ENCODE measurements at regions not wholly inside any gene's neighbourhood (a gene's known extent, or its start where the extent isn't known, plus 50 kb on each side); places are given as distances from the start of the nearest gene placed in this dataset.

DNA sequence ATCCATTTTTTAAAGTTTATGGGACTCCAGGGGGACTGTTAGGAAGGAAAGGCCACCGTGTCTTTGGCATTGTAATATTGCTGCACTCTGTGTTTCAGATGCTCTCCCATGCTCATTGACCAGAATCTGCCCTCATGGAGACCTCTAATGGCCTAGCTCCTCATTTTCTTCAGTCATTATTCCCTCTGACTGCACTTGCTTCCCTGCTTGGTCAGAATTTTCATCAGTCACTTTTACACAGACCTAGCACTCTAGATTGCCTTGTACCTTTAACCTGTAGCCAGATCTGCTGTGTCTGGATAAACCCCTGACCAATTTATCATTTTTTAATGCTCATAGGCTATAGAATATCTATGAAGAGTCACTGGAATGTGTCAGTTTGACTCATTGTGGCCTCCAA lies 155.5 kb upstream of the NUDT12 start:
- Histone ChIP-seq H3K4me2 (ENCODE audit: low read length) (no peak overlapping the region), H4K5ac (ENCODE audit: low read length) (no peak overlapping the region), H3K79me2 (ENCODE audit: control insufficient read depth, insufficient read depth, low read length) (no peaks in the 10 kb centered on the region), H3K56ac (ENCODE audit: low read length) (no peak overlapping the region), H3K36me3 (ENCODE audit: control insufficient read depth, insufficient read depth, low read length) (no peaks in the 10 kb centered on the region), H3K23ac (ENCODE audit: low read length) (no peak overlapping the region), H4K8ac (ENCODE audit: low read depth, low read length) (no peak overlapping the region), H3K4me3 (ENCODE audit: low read length) (no peak overlapping the region), H2BK120ac (ENCODE audit: low read depth, low read length) (no peak overlapping the region), H3K18ac (ENCODE audit: low read length) (no peak overlapping the region), H3K79me1 (ENCODE audit: low read length) (no peaks in the 10 kb centered on the region), H3K4ac (ENCODE audit: low read depth, low read length) (no peak overlapping the region), H2AK5ac (ENCODE audit: low read length) (no peak overlapping the region), H3K27me3 (ENCODE audit: insufficient read depth, low read length, poor library complexity) (no peaks in the 10 kb centered on the region), H3K9ac (ENCODE audit: low read length) (no peak overlapping the region), H2BK5ac (ENCODE audit: low read length) (no peak overlapping the region), H3K27ac (ENCODE audit: low read depth, low read length) (no peak overlapping the region), H2BK15ac (replicated peaks; ENCODE audit: low read depth) (no peak overlapping the region), H3K4me1 (ENCODE audit: control insufficient read depth, low read depth, low read length) (no peaks in the 10 kb centered on the region)
- whole genome bisulfite sequencing (ENCODE audit: extremely low coverage, insufficient coverage, low lambda C conversion rate): no CpG with 5 or more reads among the region's 1 CpG
- no peak for DNase-seq

DNA sequence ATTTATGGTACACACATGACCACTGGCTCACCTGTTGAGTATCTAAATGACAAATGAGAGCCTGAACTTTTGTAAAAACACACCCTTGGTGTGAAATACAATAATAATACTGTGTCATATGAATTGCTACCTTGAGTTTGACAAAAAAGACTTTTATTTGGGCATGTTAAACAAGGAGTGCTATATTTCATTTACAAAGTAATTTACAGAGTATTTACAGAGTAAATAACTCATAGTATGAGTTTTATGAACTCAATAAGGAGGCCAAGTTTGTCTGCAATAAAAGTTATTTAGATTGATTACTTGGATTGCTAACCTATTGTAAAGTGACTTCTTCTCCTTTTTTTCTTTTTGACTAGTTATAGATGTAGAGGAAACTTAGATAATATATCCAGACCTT lies 146.0 kb upstream of the NUDT12 start:
- Histone ChIP-seq H3K9ac (ENCODE audit: low read length) (no peak overlapping the region), H3K4me3 (ENCODE audit: low read length) (no peak overlapping the region), H3K23ac (ENCODE audit: low read length) (no peak overlapping the region), H2AK5ac (ENCODE audit: low read length) (no peak overlapping the region), H3K4me2 (ENCODE audit: low read length) (no peak overlapping the region), H3K27me3 (ENCODE audit: insufficient read depth, low read length, poor library complexity) (no peaks in the 10 kb centered on the region), H3K4ac (ENCODE audit: low read depth, low read length) (no peak overlapping the region), H2BK120ac (ENCODE audit: low read depth, low read length) (no peak overlapping the region), H2BK5ac (ENCODE audit: low read length) (no peak overlapping the region), H3K18ac (ENCODE audit: low read length) (no peak overlapping the region), H3K4me1 (ENCODE audit: control insufficient read depth, low read depth, low read length) (no peaks in the 10 kb centered on the region), H2BK15ac (replicated peaks; ENCODE audit: low read depth) (no peak overlapping the region), H3K56ac (ENCODE audit: low read length) (no peak overlapping the region), H4K8ac (ENCODE audit: low read depth, low read length) (no peak overlapping the region), H3K79me2 (ENCODE audit: control insufficient read depth, insufficient read depth, low read length) (no peaks in the 10 kb centered on the region), H3K27ac (ENCODE audit: low read depth, low read length) (no peak overlapping the region), H4K5ac (ENCODE audit: low read length) (no peak overlapping the region), H3K79me1 (ENCODE audit: low read length) (no peaks in the 10 kb centered on the region), H3K36me3 (ENCODE audit: control insufficient read depth, insufficient read depth, low read length) (no peaks in the 10 kb centered on the region)
- DNase-seq: no peak

DNA sequence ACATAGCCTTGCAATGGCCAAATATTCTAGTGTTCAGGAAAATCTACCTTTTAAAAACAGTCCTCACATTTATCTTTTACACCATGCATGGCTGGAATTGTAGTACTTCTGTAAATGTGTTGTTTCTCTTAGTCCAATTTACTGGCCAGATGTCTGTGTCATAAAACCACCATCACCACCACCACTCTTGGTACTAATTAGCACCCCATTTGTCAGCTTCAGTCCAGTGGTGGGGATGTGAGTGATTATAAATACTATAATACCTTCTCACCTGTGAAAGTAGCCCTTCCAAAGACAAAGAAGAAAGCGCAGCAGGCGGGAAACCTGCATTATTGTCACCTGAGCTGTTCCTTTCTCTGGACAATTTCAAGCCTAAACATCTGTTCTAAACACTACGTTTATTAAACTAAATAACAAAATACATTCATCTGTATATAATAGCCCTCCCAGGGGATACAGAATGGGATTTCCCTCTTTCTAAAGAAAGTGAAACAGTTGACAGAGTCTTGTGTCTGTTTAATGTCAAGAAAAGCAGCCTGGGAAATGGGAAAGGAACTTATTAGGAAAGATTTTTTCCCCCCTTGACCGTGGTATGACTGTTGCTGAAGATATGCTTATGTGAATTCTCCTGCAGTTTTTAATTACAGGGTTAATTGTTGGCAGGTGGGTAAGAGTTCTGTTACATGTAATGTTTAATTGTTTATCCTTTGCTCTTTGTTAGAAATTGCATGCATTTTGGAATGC lies 144.5 kb upstream of the NUDT12 start:
- H3K36me3 ChIP-seq (ENCODE audit: control insufficient read depth, insufficient read depth, low read length): no peaks in the 10 kb centered on the region
- H3K4me1 ChIP-seq (ENCODE audit: control insufficient read depth, low read depth, low read length): no peaks in the 10 kb centered on the region
- no peak for DNase-seq
- H3K4me3 ChIP-seq (ENCODE audit: low read length): no peak overlapping the region
- H4K5ac ChIP-seq (ENCODE audit: low read length): no peak overlapping the region
- 100% methylated on average over 1 of the region's 4 CpGs for WGBS (ENCODE audit: extremely low coverage, insufficient coverage, low lambda C conversion rate)
- no peak overlapping the region for H3K4me2 ChIP-seq (ENCODE audit: low read length)
- H3K23ac ChIP-seq (ENCODE audit: low read length): no peak overlapping the region
- no peaks in the 10 kb centered on the region for H3K79me2 ChIP-seq (ENCODE audit: control insufficient read depth, insufficient read depth, low read length)
- H3K79me1 ChIP-seq (ENCODE audit: low read length): no peaks in the 10 kb centered on the region
- H4K8ac ChIP-seq (ENCODE audit: low read depth, low read length): no peak overlapping the region
- no peak overlapping the region for H3K9ac ChIP-seq (ENCODE audit: low read length)
- no peak overlapping the region for H3K4ac ChIP-seq (ENCODE audit: low read depth, low read length)
- H2BK5ac ChIP-seq (ENCODE audit: low read length): no peak overlapping the region
- no peak overlapping the region for H3K27ac ChIP-seq (ENCODE audit: low read depth, low read length)
- no peak overlapping the region for H3K18ac ChIP-seq (ENCODE audit: low read length)
- H2BK120ac ChIP-seq (ENCODE audit: low read depth, low read length): no peak overlapping the region
- H2BK15ac ChIP-seq (replicated peaks; ENCODE audit: low read depth): no peak overlapping the region
- H3K27me3 ChIP-seq (ENCODE audit: insufficient read depth, low read length, poor library complexity): no peaks in the 10 kb centered on the region
- no peak overlapping the region for H3K56ac ChIP-seq (ENCODE audit: low read length)
- H2AK5ac ChIP-seq (ENCODE audit: low read length): no peak overlapping the region

DNA sequence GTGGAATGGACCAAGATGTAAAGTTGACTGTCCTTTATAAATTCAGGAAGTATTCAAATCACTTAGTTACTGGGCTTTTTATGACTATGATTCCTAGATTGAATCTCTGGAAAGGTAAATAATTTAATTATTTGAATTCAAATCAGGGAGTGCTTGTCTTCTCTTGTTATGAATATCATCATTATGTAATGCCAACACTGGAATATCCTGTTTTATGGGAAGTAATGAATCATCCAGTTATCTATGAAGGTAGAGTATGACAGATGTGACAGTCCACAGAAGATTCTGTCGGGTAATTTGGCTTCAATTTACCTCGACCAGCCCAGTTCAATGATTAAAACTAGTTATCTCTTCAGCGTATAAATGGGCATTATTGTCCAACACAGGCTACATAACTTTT lies 141.0 kb upstream of the NUDT12 start:
- Histone ChIP-seq H2BK5ac (ENCODE audit: low read length) (no peak overlapping the region), H3K36me3 (ENCODE audit: control insufficient read depth, insufficient read depth, low read length) (no peaks in the 10 kb centered on the region), H3K4me2 (ENCODE audit: low read length) (no peak overlapping the region), H3K23ac (ENCODE audit: low read length) (no peak overlapping the region), H2AK5ac (ENCODE audit: low read length) (no peak overlapping the region), H4K8ac (ENCODE audit: low read depth, low read length) (no peak overlapping the region), H3K4me3 (ENCODE audit: low read length) (no peak overlapping the region), H3K9ac (ENCODE audit: low read length) (no peak overlapping the region), H3K79me2 (ENCODE audit: control insufficient read depth, insufficient read depth, low read length) (no peaks in the 10 kb centered on the region), H3K18ac (ENCODE audit: low read length) (no peak overlapping the region), H2BK15ac (replicated peaks; ENCODE audit: low read depth) (no peak overlapping the region), H3K4ac (ENCODE audit: low read depth, low read length) (no peak overlapping the region), H4K5ac (ENCODE audit: low read length) (no peak overlapping the region), H3K27ac (ENCODE audit: low read depth, low read length) (no peak overlapping the region), H3K27me3 (ENCODE audit: insufficient read depth, low read length, poor library complexity) (no peaks in the 10 kb centered on the region), H3K4me1 (ENCODE audit: control insufficient read depth, low read depth, low read length) (no peaks in the 10 kb centered on the region), H2BK120ac (ENCODE audit: low read depth, low read length) (no peak overlapping the region), H3K56ac (ENCODE audit: low read length) (no peak overlapping the region), H3K79me1 (ENCODE audit: low read length) (no peaks in the 10 kb centered on the region)
- no CpG with 5 or more reads among the region's 3 CpGs for WGBS (ENCODE audit: extremely low coverage, insufficient coverage, low lambda C conversion rate)
- no peak for DNase-seq

DNA sequence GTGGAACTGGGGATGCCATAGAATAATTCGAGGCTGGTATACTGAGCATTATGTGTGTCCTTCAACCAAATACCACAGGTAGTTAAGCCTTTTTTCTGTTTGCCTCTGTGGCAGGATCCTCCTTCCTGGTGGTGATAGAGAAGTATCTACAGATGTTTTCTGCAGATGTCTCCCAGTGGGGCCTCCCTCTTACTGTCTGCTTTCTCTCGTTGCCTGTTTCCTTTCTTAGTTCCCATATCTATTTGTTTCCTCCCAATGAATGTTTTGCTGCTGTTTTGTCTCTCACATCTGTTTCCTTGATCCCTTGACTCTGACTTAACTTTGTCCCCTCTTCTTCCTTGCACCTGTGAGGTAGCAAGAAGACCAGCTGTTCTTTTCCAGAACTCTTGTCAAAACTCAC lies 130.9 kb upstream of the NUDT12 start:
- Histone ChIP-seq H3K4ac (ENCODE audit: low read depth, low read length) (no peak overlapping the region), H3K27ac (ENCODE audit: low read depth, low read length) (no peak overlapping the region), H3K27me3 (ENCODE audit: insufficient read depth, low read length, poor library complexity) (no peaks in the 10 kb centered on the region), H4K8ac (ENCODE audit: low read depth, low read length) (no peak overlapping the region), H3K4me3 (ENCODE audit: low read length) (no peak overlapping the region), H2BK15ac (replicated peaks; ENCODE audit: low read depth) (no peak overlapping the region), H2BK120ac (ENCODE audit: low read depth, low read length) (no peak overlapping the region), H2BK5ac (ENCODE audit: low read length) (no peak overlapping the region), H3K23ac (ENCODE audit: low read length) (no peak overlapping the region), H3K4me1 (ENCODE audit: control insufficient read depth, low read depth, low read length) (no peaks in the 10 kb centered on the region), H3K79me2 (ENCODE audit: control insufficient read depth, insufficient read depth, low read length) (no peaks in the 10 kb centered on the region), H3K79me1 (ENCODE audit: low read length) (no peaks in the 10 kb centered on the region), H2AK5ac (ENCODE audit: low read length) (no peak overlapping the region), H3K18ac (ENCODE audit: low read length) (no peak overlapping the region), H3K36me3 (ENCODE audit: control insufficient read depth, insufficient read depth, low read length) (no peaks in the 10 kb centered on the region), H3K4me2 (ENCODE audit: low read length) (no peak overlapping the region), H3K56ac (ENCODE audit: low read length) (no peak overlapping the region), H3K9ac (ENCODE audit: low read length) (no peak overlapping the region), H4K5ac (ENCODE audit: low read length) (no peak overlapping the region)
- DNase-seq: peak; percentile 7
- no CpG with 5 or more reads among the region's 2 CpGs for WGBS (ENCODE audit: extremely low coverage, insufficient coverage, low lambda C conversion rate)

DNA sequence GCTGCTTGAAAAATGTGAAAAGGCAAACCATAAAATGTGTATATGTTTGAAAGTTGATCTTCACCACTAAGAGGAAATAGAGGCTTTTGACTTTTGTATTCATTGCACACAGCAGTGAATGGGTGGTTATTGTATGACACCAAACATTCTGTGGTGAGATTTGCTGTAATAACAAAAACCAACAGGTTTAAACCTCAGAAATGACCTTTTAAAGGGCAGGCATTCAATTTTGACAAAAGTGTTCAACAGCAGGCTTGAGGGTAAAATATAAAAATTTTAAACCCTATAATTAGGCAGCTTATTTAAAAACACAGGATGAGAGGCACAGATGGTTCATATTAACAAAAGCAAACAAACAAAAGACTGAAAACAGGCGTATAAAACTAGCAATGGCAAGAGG lies 128.1 kb upstream of the NUDT12 start:
- no peak overlapping the region for H2BK5ac ChIP-seq (ENCODE audit: low read length)
- no peaks in the 10 kb centered on the region for H3K27me3 ChIP-seq (ENCODE audit: insufficient read depth, low read length, poor library complexity)
- H4K5ac ChIP-seq (ENCODE audit: low read length): no peak overlapping the region
- no peak overlapping the region for H3K56ac ChIP-seq (ENCODE audit: low read length)
- H3K23ac ChIP-seq (ENCODE audit: low read length): no peak overlapping the region
- no peak overlapping the region for H3K18ac ChIP-seq (ENCODE audit: low read length)
- no peak overlapping the region for H4K8ac ChIP-seq (ENCODE audit: low read depth, low read length)
- no peak overlapping the region for H3K9ac ChIP-seq (ENCODE audit: low read length)
- H2BK15ac ChIP-seq (replicated peaks; ENCODE audit: low read depth): no peak overlapping the region
- no peak overlapping the region for H3K4me3 ChIP-seq (ENCODE audit: low read length)
- H3K36me3 ChIP-seq (ENCODE audit: control insufficient read depth, insufficient read depth, low read length): no peaks in the 10 kb centered on the region
- no peak overlapping the region for H3K4me2 ChIP-seq (ENCODE audit: low read length)
- H3K4me1 ChIP-seq (ENCODE audit: control insufficient read depth, low read depth, low read length): no peaks in the 10 kb centered on the region
- no peaks in the 10 kb centered on the region for H3K79me2 ChIP-seq (ENCODE audit: control insufficient read depth, insufficient read depth, low read length)
- WGBS (ENCODE audit: extremely low coverage, insufficient coverage, low lambda C conversion rate): no CpG with 5 or more reads among the region's 1 CpG
- H3K4ac ChIP-seq (ENCODE audit: low read depth, low read length): no peak overlapping the region
- no peak overlapping the region for H2BK120ac ChIP-seq (ENCODE audit: low read depth, low read length)
- no peak overlapping the region for H2AK5ac ChIP-seq (ENCODE audit: low read length)
- no peaks in the 10 kb centered on the region for H3K79me1 ChIP-seq (ENCODE audit: low read length)
- DNase-seq: no peak
- no peak overlapping the region for H3K27ac ChIP-seq (ENCODE audit: low read depth, low read length)
